ENCODE measurements at regions not wholly inside any gene's neighbourhood (a gene's known extent, or its start where the extent isn't known, plus 50 kb on each side); places are given as distances from the start of the nearest gene placed in this dataset.
"Not testable (repeated sequence)": the region's sequence is repeated elsewhere in the genome, so short reads cannot be mapped to it uniquely, and the experiment has no call there.

DNA sequence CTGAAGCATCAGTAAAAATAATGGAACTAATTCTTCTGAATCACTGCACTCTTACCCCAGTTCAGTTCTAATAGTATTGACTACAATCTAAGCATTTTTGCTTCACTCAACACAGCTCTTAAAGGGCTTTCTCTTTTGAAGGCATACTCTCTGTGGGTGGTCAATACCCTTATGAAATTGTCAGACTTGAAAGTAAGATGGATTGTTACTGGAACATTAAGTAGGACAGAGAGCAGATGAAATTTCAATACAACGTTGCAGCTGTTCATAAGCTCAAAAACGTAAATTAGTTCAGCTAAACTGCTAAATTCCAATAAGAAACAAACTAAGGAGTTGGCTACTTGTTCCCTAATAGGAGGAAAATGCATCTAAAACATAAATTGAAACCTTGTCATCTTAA, 352.3 kb upstream of the TENM3 start:
- no peak for DNase-seq

DNA sequence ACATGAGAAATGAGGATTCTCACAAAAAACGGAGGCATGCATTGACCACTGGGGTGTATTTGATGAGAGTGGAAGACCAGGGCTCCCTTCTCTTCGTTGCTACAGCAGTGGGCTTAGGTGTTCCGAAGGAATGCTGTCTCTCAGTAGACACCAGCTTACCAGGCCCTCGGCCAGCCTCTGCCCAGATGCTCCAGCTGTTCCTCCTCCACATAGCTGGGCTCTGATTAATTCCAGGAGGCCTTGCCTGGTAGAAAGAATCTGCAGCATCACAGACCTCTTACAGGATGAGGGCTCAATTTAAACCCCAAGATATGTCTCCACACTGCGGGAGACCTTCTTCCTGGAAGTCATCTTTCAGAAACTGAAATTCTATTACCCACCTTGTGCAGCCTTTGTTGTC, 346.6 kb upstream of the TENM3 start:
- DNase-seq: no peak

DNA sequence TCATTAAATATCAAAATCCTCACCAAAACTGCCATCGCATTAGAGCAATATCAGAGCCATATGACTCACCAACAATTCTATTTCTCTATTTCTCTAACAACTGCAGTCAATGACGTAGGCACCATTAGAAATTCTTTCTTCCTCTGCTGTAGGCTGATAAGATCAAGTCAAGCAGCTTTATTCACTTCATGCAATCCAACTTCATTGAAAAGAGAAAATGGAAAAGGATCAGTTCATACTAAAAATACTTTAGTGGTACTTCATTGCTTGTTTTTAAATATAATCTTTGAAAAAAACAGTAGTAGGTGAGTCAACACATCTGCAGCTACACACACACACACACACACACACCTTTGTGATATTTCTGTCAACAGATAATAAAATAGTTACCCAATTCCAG, 345.3 kb upstream of the TENM3 start:
- DNase-seq: no peak

DNA sequence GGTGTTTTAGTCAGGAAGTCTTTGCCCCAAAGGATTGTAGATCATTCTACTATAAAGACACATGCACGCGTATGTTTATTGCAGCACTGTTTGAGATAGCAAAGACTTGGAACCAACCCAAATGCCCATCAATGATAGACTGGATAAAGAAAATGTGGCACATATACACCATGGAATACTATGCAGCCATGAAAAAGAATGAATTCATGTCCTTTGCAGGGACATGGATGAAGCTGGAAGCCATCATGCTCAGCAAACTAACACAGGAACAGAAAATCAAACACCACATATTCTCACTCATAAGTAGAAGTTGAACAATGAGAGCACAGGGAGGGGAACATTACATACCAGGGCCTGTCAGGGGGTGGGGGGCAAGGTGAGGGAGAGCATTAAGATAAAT, 340.8 kb upstream of the TENM3 start:
- DNase-seq: not testable (repeated sequence)

DNA sequence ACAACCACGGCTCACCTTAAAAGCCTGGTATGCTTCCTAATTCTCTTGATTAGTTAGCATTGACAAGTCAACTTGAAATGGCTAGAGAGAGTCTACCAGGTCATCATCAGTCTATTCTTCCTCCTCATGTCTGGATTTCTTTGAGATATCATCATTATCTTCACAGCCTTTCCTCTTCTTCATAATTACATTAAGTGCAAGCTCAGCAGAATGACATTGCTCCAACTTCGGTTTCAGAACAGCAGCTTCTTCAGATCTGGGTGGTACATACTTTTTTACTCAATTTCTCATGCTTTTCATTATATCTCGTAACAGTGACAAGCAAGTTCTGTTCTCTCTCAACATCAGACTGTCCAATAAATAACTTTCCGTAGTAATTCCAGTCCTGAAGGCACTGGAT, 337.5 kb upstream of the TENM3 start:
- no peak for DNase-seq

DNA sequence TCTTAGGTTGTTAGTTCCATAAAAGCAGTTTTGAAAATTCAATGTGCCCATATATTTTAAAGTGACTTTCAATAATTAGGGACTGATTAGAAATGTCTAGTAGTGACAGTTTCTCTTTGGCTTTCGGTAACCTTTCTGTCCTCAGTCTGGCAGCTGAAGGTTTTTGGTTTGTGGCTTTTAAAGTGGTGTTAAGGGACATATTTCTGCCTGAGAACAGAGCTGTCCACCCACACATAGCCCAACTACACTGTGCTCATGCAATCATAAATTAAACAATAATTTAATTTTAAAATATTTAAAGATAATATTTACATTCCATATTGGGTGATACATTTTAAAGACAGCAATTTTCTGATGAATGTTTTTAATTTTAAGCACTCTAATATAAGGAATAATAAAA, 335.0 kb upstream of the TENM3 start:
- DNase-seq: no peak

DNA sequence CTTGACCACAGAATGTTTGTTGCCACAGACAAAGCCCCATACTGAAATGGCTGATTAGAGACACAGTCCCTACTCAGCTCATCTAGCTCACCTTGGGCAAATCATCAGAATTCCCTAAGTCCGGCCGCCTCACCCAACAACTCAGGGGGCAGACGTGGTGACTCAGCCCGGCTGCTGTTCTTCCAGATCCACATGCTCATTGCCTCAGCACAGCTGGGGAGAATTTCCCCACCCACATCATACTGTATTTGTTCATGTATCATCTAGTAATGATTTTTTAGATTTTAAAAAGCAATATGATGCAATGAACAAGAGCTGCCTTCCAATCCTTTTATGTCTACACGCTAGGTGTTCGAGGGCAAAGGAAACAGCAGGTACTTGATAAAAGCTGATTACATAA, 333.8 kb upstream of the TENM3 start:
- no peak for DNase-seq

DNA sequence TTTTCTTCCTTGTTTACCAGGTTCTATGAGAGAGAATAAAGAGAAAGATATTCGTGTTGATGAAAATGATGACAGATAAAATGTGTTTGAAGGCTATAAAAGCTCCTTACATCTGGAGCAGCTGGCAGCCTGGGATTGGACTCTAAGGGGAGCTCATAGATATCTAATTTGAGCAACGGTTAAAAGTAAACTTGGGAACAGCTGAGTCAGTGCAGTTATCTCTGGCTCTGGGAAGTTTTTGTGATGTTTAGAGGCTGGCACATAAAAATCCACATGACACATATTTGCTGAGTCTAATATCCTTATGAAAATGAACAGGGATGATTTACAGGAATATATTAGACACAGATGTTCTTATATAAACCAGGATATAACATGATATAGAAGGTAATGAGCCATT, 331.8 kb upstream of the TENM3 start:
- DNase-seq: no peak

DNA sequence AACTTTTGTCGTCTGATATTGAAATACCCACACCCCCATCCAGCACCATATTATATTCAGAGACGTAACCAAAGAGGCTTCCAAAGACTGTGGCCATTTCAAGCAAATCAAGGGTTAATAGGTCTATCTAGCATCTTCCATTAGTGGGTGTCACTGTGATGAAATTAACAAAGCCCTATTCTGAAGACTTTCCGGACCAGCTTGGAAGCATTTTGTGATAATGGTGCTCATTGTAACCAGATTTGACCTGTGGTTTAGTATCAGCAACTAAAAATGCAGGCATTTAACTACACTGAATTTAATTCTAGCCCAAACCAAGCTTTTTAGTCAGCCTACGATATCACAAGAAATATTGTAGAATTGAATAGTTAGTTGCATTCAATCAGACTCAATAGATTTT, 309.7 kb upstream of the TENM3 start:
- no peak for DNase-seq

DNA sequence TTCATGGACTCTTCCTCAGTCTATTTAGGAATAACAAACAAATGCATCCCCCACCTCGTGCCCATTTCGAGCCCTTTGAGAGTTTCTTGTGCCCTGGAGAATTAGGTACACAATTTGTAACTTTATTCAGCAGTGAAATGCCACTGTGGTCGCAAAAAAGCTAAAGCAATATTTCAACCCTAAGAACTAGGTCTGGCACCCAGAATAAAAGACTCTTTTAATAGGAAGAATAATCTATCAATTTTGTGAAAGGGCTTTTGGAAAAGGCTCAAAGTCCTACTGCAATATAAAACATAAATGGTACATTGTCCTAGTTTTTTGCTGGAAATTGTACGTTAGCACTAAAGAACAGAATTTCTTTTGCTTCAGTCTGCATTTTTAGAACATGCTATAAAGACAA, 304.6 kb upstream of the TENM3 start:
- DNase-seq: no peak

DNA sequence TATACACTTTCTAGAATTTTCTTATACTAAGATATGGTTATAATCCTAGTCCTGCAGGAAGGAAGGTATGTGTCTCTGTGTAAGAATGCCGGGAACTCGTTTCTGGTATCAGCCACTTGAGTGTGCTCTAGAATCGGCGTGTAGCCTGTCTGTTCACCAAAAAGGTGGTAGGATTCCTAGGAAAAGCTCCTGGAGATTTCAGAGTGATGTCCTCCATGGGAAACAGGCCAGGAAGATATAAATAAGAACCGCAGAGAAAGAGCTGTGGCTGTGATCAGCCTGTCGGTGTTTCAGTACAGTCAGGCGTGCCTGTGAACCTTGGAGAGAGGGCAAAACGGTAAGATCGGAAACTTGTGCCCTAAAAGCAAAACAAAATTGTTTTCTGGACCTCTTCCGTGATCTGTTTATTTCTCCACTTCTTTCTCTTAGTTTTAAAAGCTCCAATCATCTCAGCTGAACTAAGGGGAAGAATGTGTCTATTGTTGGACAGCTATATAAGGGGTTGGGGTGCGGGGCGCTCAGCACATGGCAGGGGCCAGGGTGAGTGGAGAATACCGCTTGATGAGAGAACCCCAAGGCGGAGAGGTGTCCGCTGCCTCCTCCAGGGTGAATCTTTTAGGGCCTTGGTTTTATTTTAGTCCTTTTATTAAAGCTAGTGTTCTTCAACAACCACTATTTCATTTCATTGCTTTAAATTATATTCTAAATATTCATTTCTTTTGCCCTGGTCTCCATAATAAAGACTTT, 303.8 kb upstream of the TENM3 start:
- no peak for DNase-seq

DNA sequence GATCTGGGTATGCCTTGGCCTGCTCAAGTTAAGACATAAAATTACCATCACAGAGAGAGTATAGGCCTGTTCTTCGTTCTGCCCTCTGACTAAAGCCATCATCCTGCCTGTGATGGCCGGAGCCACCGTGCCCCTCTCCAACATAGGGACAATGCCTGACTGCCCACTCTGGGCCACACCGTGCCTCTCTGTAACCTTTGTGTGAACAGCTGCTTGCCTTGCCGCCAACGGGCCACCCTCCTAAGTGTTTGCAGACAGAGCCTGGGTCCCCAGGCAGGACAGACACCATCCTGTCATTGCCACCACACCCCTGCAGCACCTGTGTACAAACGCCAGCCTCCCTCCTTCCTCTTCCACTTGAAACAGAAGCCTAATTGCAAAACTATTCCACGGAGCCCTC, 298.7 kb upstream of the TENM3 start:
- no peak for DNase-seq

DNA sequence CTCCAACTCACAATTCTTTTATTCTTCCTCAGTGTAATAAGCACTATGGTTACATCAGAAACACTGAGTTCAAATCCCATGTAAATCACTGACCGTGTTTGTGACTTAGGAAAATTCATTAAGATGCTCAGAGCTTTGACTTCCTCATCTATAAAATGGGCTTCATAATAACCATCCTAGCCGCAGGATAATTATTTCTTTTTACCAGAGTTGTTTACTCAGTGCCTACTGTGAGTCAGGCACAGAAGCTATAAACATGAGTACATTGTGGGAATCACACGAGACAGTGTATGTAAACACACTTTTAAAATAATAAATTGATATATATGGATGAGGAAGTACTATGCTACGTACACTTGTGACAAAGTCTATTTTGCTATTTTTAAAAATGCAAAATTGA, 296.3 kb upstream of the TENM3 start:
- DNase-seq: no peak

DNA sequence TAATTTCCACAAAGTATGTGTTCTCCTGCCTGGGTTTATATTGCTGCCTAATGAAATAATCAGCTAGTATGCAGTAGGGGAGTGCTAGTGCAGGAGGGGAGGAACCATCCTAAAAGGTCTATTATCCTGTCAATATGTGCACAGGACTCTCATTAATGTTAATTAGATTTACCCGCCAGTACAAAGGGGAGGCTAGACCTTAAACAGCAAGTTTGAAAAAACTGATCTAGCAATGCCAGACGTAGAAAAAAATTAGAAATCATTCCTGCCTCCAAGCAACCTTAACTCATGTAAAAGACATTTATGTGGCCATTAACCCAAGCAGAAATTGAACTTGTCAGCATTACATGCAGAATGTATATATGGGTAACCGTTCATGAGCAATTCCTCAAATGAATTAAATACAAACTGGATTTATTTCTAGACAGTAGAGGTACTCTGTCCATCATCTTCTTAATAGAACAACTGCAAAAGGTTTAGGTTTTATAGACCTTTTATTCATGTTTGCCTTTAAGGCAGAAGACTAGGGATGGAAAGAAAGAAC, 294.3 kb upstream of the TENM3 start:
- no peak for DNase-seq

DNA sequence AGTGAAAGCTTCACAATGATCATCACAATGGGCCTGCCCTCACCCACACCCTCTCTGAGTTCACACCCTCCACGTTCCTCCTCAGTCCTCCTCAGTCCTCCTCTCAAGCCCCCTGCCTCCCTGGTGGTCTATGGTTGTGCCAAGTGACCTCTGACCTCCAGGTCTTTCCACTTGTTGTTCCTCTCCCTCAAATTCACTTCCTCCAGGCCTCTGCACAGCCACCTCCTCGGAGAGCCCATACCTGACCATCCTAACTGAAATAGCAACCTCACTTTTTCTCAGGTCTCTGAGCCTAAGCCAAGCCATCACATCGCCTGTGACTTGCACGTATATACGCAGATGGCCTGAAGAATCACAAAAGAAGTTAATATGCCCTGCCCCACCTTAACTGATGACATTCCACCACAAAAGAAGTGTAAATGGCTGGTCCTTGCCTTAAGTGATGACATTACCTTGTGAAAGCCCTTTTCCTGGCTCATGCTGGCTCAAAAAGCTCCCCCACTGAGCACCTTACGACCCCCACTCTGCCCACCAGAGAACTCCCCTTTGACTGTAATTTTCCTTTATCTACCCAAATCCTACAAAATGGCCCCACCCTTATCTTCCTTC, 293.4 kb upstream of the TENM3 start:
- DNase-seq: no peak

DNA sequence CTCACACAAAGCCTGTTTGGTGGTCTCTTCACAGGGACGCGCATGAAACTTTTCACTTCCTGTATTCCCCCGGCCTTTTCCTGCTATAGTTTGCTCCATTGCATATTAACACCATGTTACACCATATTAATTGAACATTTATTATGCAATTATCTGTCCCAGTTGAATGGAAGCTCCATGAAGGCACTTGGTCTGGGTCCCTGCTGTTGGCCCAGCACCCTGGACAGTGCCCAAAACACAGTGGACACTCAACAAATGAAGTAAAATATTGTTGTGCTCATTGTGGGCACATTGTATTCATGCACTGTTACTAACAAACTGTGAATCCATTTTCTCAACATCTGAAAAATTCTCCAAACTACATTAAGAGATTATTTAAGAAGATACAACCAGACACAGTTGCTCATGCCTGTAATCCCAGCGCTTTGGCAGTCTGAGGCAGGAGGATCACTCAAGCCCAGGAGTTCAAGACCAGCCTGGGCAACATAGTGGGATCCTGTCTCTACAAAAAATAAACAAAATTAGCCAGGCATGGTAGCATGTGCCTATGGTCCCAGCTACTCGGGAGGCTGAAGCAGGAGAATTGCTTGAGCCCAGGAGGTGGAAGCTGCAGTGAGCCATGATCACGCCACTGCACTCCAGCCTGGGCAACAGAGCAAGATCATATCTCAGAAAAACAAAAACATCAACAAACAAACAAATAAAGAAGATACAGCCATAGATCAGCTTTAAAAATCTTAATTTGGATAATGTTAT, 292.7 kb upstream of the TENM3 start:
- DNase-seq: no peak

DNA sequence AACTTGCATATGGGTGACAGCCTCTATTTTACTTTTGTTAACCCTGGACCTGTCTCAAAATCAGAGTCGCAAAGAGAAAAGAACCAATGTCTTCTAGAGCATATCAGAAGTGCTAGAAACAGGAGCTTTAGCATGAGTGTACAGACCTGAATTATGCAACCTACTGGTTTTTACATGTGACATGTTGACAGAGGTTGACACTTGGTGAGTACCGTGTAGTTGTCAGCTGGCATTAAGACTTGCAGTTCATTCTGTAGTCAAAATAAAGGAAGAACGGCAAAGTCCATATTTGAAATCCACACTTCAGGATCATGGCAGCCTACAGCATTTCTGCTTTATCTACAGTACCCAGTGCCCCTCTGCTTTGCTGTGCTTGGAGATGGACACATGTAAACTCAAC, 291.9 kb upstream of the TENM3 start:
- DNase-seq: no peak

DNA sequence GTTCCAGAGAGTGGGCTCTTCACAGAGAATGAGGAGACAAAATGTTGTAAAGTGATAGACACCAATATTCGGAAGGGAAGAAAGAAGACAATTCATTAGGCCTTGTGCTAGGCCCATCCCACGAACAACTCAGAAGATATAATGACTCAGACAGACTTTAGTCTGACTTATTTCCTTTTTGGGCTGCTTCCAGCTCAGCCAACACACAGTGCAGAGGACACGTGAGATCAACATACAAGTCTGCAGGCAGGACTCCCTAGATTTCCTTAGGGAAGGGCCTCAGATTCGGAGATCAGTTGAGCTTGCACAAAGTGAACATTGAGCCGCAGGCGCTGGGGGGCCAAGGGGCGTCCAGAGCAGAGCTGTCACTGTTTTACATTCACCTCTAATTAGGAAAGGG, 290.7 kb upstream of the TENM3 start:
- DNase-seq: no peak

DNA sequence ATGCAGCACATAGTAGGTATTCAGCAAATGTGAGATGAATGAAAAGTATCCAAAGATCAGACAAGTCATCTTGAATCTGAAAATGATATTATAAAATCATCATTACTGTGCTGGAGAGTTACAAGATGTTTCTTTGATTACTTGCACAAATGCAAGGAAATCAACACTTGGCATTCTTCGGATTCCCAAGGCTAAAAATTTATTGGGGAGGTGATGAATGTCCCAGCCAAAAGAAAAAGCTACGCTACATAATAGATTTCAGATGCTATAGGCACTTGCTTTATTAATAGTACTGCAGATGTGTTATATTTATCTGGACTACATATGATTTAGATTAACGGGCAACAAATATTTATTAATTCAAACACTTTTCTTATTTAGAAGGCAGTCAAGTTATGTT, 286.7 kb upstream of the TENM3 start:
- no peak for DNase-seq

DNA sequence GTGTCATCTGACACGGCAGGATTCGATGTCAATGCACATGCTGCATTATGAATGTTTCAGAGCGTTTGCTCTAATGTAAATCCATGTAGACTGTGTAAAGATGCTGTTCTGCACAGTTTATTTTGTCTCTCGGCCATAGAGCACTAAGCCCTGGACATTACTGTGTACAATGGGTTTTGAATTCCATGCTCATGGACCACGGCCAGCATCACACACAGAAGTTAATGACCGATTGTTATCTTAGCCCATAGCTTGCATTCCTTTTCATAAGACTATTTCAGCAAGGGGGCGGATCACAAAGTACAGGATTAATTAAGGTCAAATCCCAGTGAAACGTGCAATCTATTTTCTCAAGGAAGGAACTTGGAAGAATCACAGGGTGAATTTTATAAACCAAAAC, 286.1 kb upstream of the TENM3 start:
- no peak for DNase-seq

DNA sequence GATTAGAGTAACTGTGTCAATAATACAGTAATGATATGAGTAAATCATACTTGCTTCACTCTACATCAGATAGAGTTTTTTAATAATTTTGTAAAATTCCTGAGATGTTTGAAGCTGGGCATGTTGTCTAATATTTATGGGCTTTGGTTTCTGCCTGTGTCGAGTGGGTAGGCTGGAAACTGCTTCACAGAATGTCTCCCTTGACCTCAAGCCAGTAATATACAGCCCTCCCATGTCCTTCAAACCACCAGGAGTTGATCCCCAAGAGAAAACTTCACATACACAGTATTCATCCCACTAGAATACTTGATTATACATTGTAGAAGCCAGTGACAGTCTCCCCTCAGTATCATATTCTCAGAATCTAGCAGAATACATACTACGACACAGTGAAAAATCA, 284.8 kb upstream of the TENM3 start:
- no peak for DNase-seq

DNA sequence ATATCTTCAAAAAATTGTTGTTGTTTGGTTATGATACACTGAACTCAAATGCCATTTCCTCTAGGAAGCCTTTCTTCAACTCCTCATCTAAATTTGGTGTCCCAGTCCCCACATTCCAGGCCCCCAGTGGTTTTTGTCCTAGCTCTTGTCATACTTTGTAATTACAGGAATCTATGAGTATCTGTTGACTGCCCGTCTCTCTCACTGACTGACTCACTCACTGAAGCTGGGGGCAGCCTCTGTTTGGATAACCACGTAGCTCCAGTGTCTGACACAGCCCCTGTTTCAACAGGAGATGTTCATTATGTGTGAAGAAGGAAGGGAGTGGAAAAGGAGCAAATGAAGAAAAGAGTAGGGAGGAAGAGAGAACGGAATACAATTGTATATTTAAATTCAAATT, 284.1 kb upstream of the TENM3 start:
- no peak for DNase-seq

DNA sequence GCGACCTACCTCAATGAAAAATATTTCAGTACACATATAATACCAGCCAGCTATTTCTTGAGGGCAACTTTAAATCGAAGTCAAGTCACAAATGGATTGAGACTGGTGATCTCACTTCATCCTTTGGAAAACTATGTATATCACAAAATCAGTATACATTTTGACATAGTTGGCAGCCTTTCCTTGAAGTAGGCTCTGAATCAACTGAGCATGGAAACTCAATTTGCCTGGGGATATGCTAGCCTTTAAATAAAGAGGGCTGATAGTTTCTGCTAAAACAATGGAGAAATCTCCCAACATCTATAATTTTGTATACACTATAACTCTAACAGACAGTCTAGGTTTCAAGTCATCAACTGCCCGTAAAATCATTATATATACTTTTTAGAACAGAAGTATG, 282.8 kb upstream of the TENM3 start:
- no peak for DNase-seq

DNA sequence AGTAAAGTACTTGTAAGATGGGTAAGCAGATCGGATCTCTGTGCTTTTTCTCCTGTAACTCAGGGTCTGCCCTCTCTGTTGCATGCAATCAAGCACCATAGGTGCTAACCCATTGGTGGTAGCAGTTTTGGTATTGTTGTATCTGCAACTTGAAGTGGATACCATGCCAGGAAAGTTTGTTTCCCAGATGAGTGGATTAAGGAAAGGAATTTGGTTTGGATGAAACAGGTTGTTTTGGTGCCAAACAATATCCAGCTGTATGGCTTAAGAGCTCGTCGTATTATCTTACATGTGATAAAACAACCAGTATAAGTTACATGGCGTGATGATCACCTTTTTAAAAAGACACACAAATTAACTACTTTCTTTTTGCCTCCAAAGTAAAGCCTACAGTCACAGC, 280.9 kb upstream of the TENM3 start:
- no peak for DNase-seq
